Inflammatory macrophage treated with lipopolysaccharide for 4 hours (primary cell): ENCODE measurements at regions not wholly inside any gene's neighbourhood (a gene's known extent, or its start where the extent isn't known, plus 50 kb on each side); places are given as distances from the start of the nearest gene placed in this dataset.
"Not testable (repeated sequence)": the region's sequence is repeated elsewhere in the genome, so short reads cannot be mapped to it uniquely, and the experiment has no call there.

Experiments used
- DNase-seq: peaks from one replicate; pipeline ENCODE4 v3.0.0-alpha.2; 2020

GRCh38 chr2:194320520-194320919, 1336.5 kb upstream of the SLC39A10 start:
- no peak for DNase-seq

DNA sequence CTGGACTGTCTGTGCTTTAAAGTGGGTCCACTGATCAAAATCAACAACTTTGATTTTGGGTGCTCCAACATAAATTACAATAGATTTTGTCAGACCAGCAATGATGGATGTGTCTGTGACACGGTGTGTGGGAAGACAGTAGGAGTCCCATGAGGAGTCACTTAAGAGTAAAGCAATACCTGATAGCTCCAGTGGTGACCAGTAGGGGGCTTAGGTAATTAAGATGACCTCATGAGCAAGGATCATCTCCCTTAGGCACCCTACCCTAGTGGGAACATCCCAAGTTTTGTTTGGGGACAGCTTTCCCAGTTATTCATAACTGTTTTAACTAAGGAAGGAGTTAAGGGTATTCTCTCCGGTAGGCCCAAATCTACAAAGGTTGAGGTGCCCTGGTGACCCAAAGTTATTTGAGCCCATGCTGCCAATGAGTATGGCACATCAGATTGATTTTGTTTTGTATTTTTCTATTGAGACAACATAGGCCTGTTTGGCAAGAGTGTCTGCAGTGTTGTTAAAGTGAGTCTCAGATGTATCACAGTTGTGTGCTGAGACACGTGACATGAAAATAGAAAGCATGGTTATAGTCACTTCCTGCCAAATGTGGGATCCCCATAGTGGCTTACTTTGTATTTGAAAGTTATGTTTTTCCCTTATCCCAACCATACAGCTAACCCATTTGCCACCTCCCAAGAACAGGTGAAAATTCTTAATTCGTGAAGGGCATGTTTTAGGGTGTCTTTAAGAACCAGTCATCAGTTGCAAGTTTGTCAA, 1337.6 kb upstream of the SLC39A10 start:
- no peak for DNase-seq

- DNase-seq, result no peak
Measured at GRCh38 chr2:194314042-194314441, 1343.0 kb upstream of the SLC39A10 start.

- no peak for DNase-seq
Measured at GRCh38 chr2:194304191-194304590, 1352.8 kb upstream of the SLC39A10 start.

- DNase-seq, result no peak
Measured at GRCh38 chr2:194301946-194302345, 1355.1 kb upstream of the SLC39A10 start.

GRCh38 chr2:194294156-194294555, 1362.9 kb upstream of the SLC39A10 start:
- DNase-seq, result no peak

GRCh38 chr2:194291104-194291503, 1365.9 kb upstream of the SLC39A10 start:
- no peak for DNase-seq

- DNase-seq, result no peak
Measured at GRCh38 chr2:194289712-194290346, 1367.2 kb upstream of the SLC39A10 start.

- DNase-seq, result not testable (repeated sequence)
Measured at GRCh38 chr2:194276667-194277066, 1380.4 kb upstream of the SLC39A10 start.

- no peak for DNase-seq
Measured at GRCh38 chr2:194271293-194271961, 1385.6 kb upstream of the SLC39A10 start.

DNA sequence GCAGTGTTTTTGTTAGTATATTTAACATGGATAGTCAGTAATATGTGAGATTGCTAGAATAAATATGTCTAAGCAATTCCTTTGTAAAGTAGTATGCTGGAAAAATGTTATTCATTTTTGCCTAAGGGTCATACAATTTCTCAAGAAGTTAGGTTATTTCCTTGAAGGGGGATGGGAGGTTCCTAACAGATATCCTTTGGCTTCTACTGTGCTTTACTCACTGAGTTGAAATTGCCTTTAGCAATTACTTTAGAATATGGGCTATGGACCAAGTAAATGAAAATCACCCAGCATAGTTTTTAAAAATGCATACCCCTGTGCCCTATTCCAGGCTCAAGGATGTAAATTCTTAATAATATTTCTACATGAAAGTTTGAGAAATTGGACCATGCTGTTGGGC, 1386.4 kb upstream of the SLC39A10 start:
- no peak for DNase-seq

DNA sequence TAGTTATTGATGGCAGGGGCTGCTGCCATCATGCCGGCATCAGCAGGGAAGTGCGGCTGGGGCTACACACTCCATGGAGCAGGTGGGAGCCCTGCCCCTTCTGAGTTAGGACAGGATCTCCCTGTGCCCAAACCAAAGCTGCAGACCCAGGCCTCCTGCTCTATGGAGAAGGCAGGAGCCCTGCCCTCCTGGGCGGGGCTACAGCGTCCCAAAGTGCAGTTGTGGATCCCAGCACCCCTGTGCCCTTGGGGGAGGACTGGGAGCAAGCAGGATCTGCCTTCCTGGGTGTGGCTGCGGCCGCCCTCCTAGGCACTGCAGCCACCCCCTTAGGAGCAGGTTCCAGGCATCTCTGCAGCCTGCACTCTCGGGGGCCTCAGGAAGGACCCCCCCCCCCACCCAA, 1392.4 kb upstream of the SLC39A10 start:
- no peak for DNase-seq

GRCh38 chr2:194260185-194260584, 1396.8 kb upstream of the SLC39A10 start:
- DNase-seq, result no peak

DNA sequence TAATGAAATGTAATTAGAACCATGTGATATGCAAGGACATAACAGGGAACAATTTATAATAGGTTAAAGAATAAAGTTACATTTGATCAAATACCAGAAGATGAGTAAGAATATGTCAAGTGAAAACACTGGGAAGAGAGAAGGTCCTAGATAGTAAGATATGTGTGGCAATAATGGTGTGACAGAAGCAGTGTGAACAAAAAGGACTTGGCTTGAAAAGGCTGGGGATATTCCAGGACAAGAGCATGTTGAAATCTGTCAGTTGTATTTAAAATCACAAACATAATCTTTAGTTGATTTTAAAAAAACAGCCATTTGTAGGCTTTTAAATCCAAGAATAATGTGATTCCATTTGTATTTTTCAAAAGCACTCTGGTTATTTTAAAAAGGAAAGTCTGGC, 1399.9 kb upstream of the SLC39A10 start:
- no peak for DNase-seq

DNA sequence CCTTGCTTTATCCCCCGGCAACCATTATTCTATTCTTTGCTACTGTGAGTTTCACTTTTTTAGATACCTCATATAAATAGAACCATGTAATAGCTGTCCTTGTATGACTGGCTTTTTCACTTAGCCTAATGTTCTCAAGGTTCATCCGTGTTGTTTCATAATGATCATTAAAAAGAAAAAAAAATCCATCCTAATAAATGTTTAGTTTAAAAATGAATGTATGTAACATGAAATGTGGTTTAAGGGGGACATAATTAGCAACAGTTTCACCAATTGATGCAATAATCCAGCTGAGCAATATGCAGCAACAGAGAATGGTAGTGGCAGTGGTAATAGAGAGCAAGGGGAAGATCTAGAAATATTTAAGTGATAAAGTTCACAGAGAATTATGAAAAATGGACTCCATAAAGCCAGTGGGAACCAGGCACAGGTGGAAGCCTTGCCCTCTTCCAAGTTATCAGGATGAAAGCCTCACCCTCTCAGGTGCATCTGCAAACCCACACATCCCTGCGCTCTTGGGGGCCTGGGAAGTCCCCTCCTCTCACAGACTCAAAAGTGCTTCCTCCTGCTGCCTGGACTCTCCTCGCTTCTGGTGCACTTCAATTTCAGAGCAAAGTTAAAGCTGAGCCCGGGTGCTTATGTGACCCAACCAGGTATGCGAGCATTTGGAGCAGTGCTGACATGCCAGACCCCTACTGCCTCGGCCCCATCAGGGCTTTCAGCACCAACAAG, 1403.3 kb upstream of the SLC39A10 start:
- no peak for DNase-seq

DNA sequence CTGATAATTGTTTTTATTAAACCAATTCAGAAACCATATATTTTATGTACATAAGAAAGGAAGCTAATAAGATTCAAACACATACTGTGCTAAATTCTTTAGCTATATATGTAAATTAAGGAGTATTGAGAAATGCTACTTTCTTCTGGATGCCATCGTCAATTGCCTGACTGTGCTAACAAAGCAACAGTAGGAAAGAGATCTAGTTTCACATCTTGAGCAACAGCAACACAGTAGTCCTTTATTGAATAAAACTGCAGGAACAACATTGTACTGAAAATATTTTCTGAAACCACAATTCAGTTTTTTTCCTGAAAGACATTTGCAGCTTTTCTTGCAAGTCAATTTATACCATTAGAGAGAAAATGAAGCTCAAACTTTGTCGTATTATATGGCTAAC, 1404.9 kb upstream of the SLC39A10 start:
- DNase-seq, result no peak

DNA sequence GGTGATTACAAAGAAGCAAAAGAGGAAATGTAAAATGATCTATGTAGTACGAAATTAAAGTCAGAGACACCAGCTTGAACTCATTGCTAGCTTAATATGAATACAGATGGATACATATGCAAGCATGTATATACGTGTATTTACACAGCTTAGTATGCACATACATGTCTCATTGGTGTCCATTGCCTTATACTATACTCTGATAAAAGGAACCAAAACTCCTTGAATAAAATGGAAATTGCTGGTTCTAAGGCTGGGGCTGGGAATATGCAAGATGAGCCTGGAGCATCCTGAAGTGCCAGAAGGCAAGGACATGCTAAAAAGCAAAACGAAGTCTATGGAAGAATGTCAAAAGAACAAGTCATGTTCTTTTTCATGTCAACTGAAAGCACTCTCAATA, 1424.4 kb upstream of the SLC39A10 start:
- DNase-seq, result no peak

DNA sequence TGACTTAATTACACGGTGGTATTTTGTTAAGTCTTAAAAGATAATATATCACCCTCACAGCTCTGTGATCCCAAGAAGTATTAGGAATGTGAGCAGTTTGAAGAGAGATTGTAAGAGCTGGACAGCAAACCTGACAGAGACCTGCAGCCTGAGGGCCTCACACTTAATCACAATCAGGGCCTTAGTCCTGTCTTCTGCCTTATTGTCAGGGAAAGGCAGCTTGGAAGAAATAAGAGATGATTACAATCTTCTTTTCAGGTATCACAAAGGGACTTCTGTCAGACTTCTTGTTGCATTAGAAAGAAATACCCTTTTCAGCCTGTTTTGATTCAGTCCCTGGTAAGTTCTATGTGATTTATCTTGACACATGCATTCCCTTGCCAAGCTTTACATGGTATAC, 1433.8 kb upstream of the SLC39A10 start:
- no peak for DNase-seq

DNA sequence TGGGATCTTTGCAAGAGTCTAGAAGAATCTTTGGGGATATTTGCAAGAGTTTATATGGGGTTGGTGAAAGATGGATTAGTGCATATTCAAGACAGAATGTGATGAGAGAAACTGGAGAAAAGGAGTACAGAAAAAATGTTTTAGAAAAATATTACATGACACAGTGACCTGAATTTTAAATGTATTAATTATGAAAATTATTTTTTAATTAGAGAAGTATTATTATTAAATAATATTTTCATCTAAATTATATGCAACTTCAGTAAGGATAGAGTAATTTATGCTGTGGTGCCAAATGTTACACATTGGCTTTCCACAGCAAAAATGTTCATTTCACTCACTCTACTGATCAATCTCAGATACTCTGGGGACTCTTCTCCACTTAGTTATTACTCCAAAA, 1442.8 kb upstream of the SLC39A10 start:
- DNase-seq, result no peak

DNA sequence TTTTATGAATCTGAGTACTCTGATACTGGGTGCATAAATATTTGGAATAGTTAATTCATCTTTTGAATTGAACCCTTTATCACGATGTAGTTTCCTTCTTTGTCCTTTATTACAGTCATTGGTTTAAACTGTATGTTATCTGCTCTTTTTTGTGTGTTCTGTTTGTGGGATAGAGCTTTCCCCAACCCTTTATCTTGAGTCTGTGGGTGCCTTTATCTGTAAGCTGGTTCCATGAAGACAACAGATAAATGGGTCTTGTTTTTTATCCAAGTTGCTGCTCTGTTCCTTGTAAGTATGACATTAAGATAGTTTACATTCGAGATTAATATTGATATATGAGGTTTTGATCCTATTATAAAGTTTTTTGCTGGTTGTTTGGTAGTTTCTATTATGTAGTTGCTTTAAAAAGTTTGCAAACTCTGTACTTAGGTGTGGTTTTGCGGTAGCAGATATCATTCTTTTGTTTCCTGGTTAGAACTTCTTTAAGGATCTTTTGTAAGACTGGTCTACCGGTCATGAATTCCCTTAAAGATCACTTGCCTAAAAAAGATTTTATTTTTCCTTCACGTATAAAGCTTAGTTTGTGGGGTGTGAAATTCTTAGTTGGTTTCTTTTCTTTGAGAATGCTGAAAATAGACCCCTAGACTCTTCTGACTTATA, 1451.3 kb upstream of the SLC39A10 start:
- no peak for DNase-seq

- DNase-seq, result no peak
Measured at GRCh38 chr2:194203898-194204297, 1453.1 kb upstream of the SLC39A10 start.

DNA sequence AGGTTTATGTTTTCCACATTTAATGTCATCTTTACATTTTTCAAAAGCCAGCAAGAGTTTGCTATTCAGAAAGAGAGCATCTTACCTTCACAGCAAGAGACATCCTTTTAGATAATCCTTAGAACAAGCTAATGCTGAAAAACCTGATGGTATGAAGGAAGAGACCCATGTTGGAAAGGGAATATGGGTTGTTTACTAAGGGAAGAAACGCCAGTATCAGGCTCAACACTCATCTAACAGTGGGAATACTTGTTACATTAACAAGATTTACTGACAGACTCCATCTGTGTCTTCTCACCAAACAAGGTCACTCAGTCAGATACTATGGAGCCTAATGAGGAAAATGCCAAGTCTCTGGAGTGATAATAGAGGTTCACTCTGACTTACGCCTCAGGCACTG, 1474.1 kb upstream of the SLC39A10 start:
- no peak for DNase-seq

- DNase-seq, result no peak
Measured at GRCh38 chr2:194176134-194176533, 1480.9 kb upstream of the SLC39A10 start.
